K562 (cell line): ENCODE measurements at regions not wholly inside any gene's neighbourhood (a gene's known extent, or its start where the extent isn't known, plus 50 kb on each side); places are given as distances from the start of the nearest gene placed in this dataset.
A peak's percentile ranks its signal among the peaks of the same experiment; 100 is the strongest.

Experiments
- ATAC-seq: fragments of 200-7000 bp; cut with Tn5 transposase; 3 replicates; pipeline ENCODE4 v1.9.1; 2020; ENCODE audit warnings: moderate library complexity
- BruUV-seq: library from RNA; stranded (reverse); fragments of 400-500 nt; replicated peaks from 2 replicates; lab custom pipeline; 2021; lab: Mats Ljungman, UMichigan
- CTCF ChIA-PET: fragments of 300-600 bp; formaldehyde crosslinking; extraction: SDS; loops from one replicate; lab custom pipeline; 2021; ENCODE audit warnings: low intra/inter-chr PET ratio; lab: Yijun Ruan, JAX
- POLR2A ChIA-PET: fragments of 300-600, 350-650 bp; sonication (Branson Sonifier 250); formaldehyde crosslinking; extraction: SDS; loops from one replicate; lab custom pipeline; 2021; ENCODE audit warnings: antibody characterized with exemption, inconsistent platforms; lab: Yijun Ruan, JAX
- DNase-seq, 4 experiments: peaks; one replicate each; pipeline versions ENCODE4 v3.0.0 to v3.0.0-alpha.2; 2011 to 2018; ENCODE audit warnings: low spot score in 3 of 4, mixed read lengths in 3 of 4; ENCODE audit errors: extremely low read depth in 1 of 4
- FAIRE-seq: peaks from 2 replicates; lab custom pipeline; 2011; peaks lifted over from hg19 to GRCh38; lab: Jason Lieb, UNC
- H2AFZ ChIP-seq: 2 replicates; pipeline ENCODE4 v1.6.0; 2011; ENCODE audit warnings: low read depth, low read length, control low read depth, inconsistent platforms
- H3K27ac ChIP-seq: fragments of 200-600 bp; 3 replicates; pipeline ENCODE4 v1.8.0; 2011; ENCODE audit warnings: low read depth, mild to moderate bottlenecking, control low read depth, inconsistent platforms, low read length, moderate library complexity, mixed read lengths; ENCODE audit errors: extremely low read depth
- H3K27me3 ChIP-seq, 2 experiments: fragments of 300-600 bp in 1 of 2; 2 replicates in 1 of 2; 3 replicates in 1 of 2; pipeline versions ENCODE4 v1.6.0 to v1.8.0; 2011; ENCODE audit warnings: inconsistent platforms in 2 of 2, low read length in 2 of 2, mild to moderate bottlenecking in 1 of 2, mixed read lengths in 1 of 2, moderate library complexity in 1 of 2; ENCODE audit not compliant: control insufficient read depth in 2 of 2, insufficient read depth in 2 of 2
- H3K36me3 ChIP-seq: fragments of 300-600 bp; 3 replicates; pipeline ENCODE4 v1.8.0; 2011; ENCODE audit warnings: mild to moderate bottlenecking, low read length, inconsistent platforms; ENCODE audit not compliant: control insufficient read depth, insufficient read depth
- H3K4me1 ChIP-seq, 2 experiments: fragments of 200-600 bp in 1 of 2; replicated peaks in 1 of 2; 2 replicates in 1 of 2; 3 replicates in 1 of 2; pipeline versions ENCODE4 v1.5.1 to v1.8.0; 2011; ENCODE audit warnings: inconsistent platforms in 2 of 2, low read length in 2 of 2, mild to moderate bottlenecking in 1 of 2, mixed read lengths in 1 of 2, moderate library complexity in 1 of 2; ENCODE audit not compliant: control insufficient read depth in 2 of 2, insufficient read depth in 2 of 2
- H3K4me2 ChIP-seq: 2 replicates; pipeline ENCODE4 v1.6.1; 2011; ENCODE audit warnings: low read length, control low read depth, inconsistent platforms, mixed read lengths; ENCODE audit not compliant: insufficient read depth
- H3K4me3 ChIP-seq: fragments of 200-600 bp; sonication (generic), shearing (Covaris generic); 2 replicates; pipeline ENCODE4 v1.5.1; 2016; ENCODE audit warnings: control low read depth, inconsistent platforms
- H3K79me2 ChIP-seq: fragments of 200-600 bp; 3 replicates; pipeline ENCODE4 v1.8.0; 2011; ENCODE audit warnings: low read length, inconsistent platforms; ENCODE audit not compliant: control insufficient read depth, insufficient read depth
- H3K9ac ChIP-seq, 2 experiments: 2 replicates each; pipeline versions ENCODE4 v1.6.0 to v1.6.1; 2011; ENCODE audit warnings: low read depth in 2 of 2, low read length in 2 of 2, control low read depth in 1 of 2, inconsistent platforms in 1 of 2, mild to moderate bottlenecking in 1 of 2, mixed read lengths in 1 of 2; ENCODE audit not compliant: insufficient read depth in 1 of 2
- H3K9me1 ChIP-seq: one replicate; pipeline ENCODE4 v1.6.0; 2011; ENCODE audit warnings: inconsistent platforms, mild to moderate bottlenecking, low read length, moderate library complexity; ENCODE audit not compliant: control insufficient read depth, insufficient read depth
- H3K9me3 ChIP-seq: replicated peaks from 2 replicates; pipeline ENCODE4 v1.5.1; 2011; ENCODE audit warnings: low read depth, low read length, inconsistent platforms; ENCODE audit not compliant: control insufficient read depth, insufficient read depth
- H4K20me1 ChIP-seq: replicated peaks from 2 replicates; pipeline ENCODE4 v1.6.1; 2011; ENCODE audit warnings: low read length, inconsistent platforms, mixed read lengths; ENCODE audit not compliant: control insufficient read depth, insufficient read depth
- C11orf30 ChIP-seq: fragments of 450-650 bp; IDR thresholded peaks from 2 replicates; pipeline ENCODE4 v1.6.1; 2016; ENCODE audit warnings: low read depth, mild to moderate bottlenecking
- MAFG ChIP-seq: fragments of 450-650 bp; conservative IDR thresholded peaks from 2 replicates; pipeline ENCODE4 v1.6.1; 2016; ENCODE audit warnings: missing genetic modification characterization, missing compliant biosample characterization
- NFIC ChIP-seq: fragments of 450-650 bp; IDR thresholded peaks from 2 replicates; pipeline ENCODE4 v1.6.1; 2017; ENCODE audit warnings: mild to moderate bottlenecking, inconsistent platforms
- POLR2H ChIP-seq: IDR thresholded peaks from 2 replicates; pipeline ENCODE4 v1.6.1; 2016; ENCODE audit warnings: missing genetic modification characterization, low read depth, mild to moderate bottlenecking, control low read depth, missing compliant biosample characterization, moderate library complexity
- RCOR1 ChIP-seq, 2 experiments: IDR thresholded peaks; 2 replicates each; pipeline ENCODE4 v1.6.1; 2012; ENCODE audit warnings: low read depth in 2 of 2, low read length in 2 of 2, borderline replicate concordance in 1 of 2, improper control_type of control experiment in 1 of 2
- WGBS: fragments of 100-300 bp; shearing (Covaris generic); methylation state at CpG from one replicate; pipeline ENCODE4 v1.1.6; 2016; ENCODE audit warnings: low coverage, mixed read lengths; ENCODE audit not compliant: insufficient coverage; ENCODE audit errors: missing lambda C conversion rate; 5-methylcytosine and 5-hydroxymethylcytosine counted together
- in situ Hi-C: fragments of 300-500 bp; cut with MboI; formaldehyde crosslinking; loops from 4 replicates; pipeline ENCODE4 v1.15.0; 2018; ENCODE audit warnings: inconsistent platforms, mixed read lengths
- intact Hi-C: fragments of 100-400 bp; cut with micrococcal nuclease; formaldehyde crosslinking; loops from 2 replicates; pipeline ENCODE4 v1.14.2; 2022

- TF ChIP-seq MAFG (peak; percentile 80), C11orf30 (peak; percentile 86)
- TF ChIP-seq, all 486 proteins: peak for 5
These were observed 84.7 kb upstream of the TNFAIP3 start (continued) for GRCh38 chr6:137782166-137783039.

- intact Hi-C loops (no loop called here), in situ Hi-C loops (no loop called here)
- no peaks in the 10 kb centered on the region for H3K36me3 ChIP-seq
- no peaks in the 10 kb centered on the region for H3K9me1 ChIP-seq
- ATAC-seq (no peak), FAIRE-seq (no peak), DNase-seq (no peak)
- no peak overlapping the region for H3K27ac ChIP-seq
- H3K9me3 ChIP-seq: no peaks in the 10 kb centered on the region
- no peaks in the 10 kb centered on the region for H3K27me3 ChIP-seq
- no peak overlapping the region for H3K9ac ChIP-seq
- H3K4me2 ChIP-seq: no peak overlapping the region
- no peaks in the 10 kb centered on the region for H4K20me1 ChIP-seq
- POLR2A ChIA-PET: interaction anchor here (0.7 to 1.4 kb wide), 3 partner anchors 15 to 175 kb away, joined by 3 to 4 read pairs (median 3); no protein-coding TSS in a partner anchor
- H3K79me2 ChIP-seq: no peaks in the 10 kb centered on the region
- CTCF ChIA-PET: no interaction called here
- WGBS: 0% methylated on average over 1 of the region's 1 CpG
- no peak overlapping the region for H2AFZ ChIP-seq
- H3K4me3 ChIP-seq: no peak overlapping the region
- 0 out of 5 replicates have a peak, but pooled peaks cover 0 to 8% of the 10 kb centered on the region in 2 experiments for H3K4me1 ChIP-seq
- TF ChIP-seq NFIC: peak; percentile 74
- TF ChIP-seq RCOR1 (IDR thresholded peaks at IDR 0.05; ENCODE audit: borderline replicate concordance in 1 of 2, low read depth in 2 of 2, low read length in 2 of 2): peak in 1 of 2 experiments; percentile 52; a peak in 1 of 4 replicates
- TF ChIP-seq POLR2H: no peak
- BruUV-seq: no TSS peak
These were observed 83.3 kb upstream of the TNFAIP3 start for GRCh38 chr6:137783710-137784109.
